ENCODE measurements at regions not wholly inside any gene's neighbourhood (a gene's known extent, or its start where the extent isn't known, plus 50 kb on each side); places are given as distances from the start of the nearest gene placed in this dataset.

DNA sequence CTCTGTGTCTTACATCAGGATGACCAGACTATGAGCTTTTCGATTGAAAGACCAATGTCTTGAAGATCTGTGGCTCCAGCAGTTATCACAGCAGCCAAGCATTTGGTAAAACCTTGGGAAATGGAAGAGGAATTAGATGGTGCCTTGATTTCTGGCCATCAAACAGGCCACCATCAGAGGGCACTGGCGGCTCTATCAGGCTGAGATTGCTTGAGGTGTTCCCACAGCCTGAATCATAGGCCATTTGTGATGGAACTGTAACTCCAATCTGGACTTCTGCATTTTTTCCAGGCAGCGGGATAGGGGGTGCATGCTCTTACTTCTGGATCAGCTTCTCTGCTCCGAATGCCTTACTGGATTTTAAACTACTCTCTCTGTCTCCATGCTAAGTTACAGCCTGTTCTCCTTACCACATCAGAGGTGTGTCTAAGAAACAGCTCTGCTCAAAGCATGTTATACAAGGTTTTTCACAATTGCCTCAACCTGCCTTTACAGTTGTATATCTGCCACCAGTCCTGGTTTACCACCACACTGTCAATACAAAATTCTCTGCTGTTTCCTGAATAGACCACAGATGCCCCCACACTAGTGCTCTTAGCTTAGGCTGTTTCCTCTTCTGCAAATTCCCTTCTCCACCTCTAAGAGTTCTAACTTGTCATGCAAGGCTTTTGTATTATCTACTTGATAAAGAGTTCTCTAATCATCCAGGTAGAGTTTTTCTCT, 180.9 kb downstream of the PTGER3 start:
- Histone ChIP-seq H3K4me1 (replicated peaks in 1 of 2) (no peaks in the 10 kb centered on the region), H3K36me3 (replicated peaks in 1 of 2) (no peaks in the 10 kb centered on the region), H3K9me3 (replicated peaks in 1 of 3) (no peaks in the 10 kb centered on the region), H3K4me3 (no peak overlapping the region), H3K27ac (no peak overlapping the region), H3K27me3 (no peaks in the 10 kb centered on the region)
- intact Hi-C loops (cut with DNase I) = loop anchor here in 1 of 2 donors (10.0 kb wide), 1 partner anchor 178 kb away; the partner anchor contains the start of gene PTGER3
- DNase-seq = peak; percentile 19 to 67 (median 37)
- TF ChIP-seq POLR2A (IDR thresholded peaks at IDR 0.05) = no peak
- TF ChIP-seq, protein P1, sequence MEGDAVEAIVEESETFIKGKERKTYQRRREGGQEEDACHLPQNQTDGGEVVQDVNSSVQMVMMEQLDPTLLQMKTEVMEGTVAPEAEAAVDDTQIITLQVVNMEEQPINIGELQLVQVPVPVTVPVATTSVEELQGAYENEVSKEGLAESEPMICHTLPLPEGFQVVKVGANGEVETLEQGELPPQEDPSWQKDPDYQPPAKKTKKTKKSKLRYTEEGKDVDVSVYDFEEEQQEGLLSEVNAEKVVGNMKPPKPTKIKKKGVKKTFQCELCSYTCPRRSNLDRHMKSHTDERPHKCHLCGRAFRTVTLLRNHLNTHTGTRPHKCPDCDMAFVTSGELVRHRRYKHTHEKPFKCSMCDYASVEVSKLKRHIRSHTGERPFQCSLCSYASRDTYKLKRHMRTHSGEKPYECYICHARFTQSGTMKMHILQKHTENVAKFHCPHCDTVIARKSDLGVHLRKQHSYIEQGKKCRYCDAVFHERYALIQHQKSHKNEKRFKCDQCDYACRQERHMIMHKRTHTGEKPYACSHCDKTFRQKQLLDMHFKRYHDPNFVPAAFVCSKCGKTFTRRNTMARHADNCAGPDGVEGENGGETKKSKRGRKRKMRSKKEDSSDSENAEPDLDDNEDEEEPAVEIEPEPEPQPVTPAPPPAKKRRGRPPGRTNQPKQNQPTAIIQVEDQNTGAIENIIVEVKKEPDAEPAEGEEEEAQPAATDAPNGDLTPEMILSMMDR (IDR thresholded peaks at IDR 0.05) = peak in 5 of 6 experiments; percentile 19 to 41 (median 29)
- WGBS, 4 donors = 61 to 82% (median 65%) methylated on average over 4 of the region's 4 CpGs

DNA sequence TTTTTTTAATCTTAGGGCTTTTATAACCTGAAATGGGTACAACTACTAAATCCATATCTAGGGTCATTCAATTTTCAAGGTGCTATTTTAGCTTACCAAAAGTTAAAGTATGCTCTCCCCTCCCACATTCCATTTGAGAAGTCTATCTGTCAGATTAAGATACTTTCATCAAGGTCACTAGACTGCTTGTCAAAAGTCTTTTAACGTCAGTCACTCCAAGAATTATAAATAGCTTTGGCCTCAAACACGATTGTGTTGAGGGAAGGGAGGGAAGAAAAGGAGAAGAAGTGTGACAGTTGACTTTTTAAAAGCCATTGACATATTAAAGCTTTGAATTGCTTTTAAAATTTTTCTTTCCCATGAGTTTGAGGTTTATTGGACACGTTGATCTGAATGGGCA, 175.8 kb downstream of the PTGER3 start:
- H3K4me1 ChIP-seq (replicated peaks in 1 of 2) = peaks cover 0 to 9% of the 10 kb centered on the region in 2 donors
- H3K27ac ChIP-seq = no peak overlapping the region
- WGBS, 4 donors = 37 to 54% (median 47%) methylated on average over 3 of the region's 3 CpGs
- intact Hi-C loops (cut with DNase I) = no loop called here
- no peak for DNase-seq
- no peaks in the 10 kb centered on the region for H3K9me3 ChIP-seq (replicated peaks in 1 of 3)
- H3K36me3 ChIP-seq (replicated peaks in 1 of 2) = no peaks in the 10 kb centered on the region
- H3K4me3 ChIP-seq = no peak overlapping the region
- TF ChIP-seq, protein P1 (IDR thresholded peaks at IDR 0.05) = no peak
- TF ChIP-seq POLR2A (IDR thresholded peaks at IDR 0.05) = no peak
- H3K27me3 ChIP-seq = no peaks in the 10 kb centered on the region

DNA sequence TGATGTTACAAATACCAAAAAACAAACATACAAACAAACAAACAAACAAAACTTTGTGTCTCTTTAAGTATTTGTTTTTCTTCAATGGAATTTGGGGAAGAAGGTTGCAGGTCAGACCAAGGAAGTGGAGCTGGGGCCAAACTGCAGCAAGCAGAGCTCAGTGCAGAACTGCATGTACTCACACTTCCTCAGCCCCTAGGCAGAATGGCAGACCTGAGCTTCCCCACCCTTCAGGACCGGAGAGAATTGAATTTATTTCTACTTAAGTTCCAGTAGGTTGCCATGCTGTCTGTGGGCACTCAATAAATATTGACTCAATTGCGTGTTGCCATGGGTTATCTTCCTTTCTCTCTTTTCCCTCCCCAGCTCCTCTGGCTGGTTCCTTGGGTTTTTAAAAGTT, 173.6 kb downstream of the PTGER3 start:
- peaks cover 0 to 9% of the 10 kb centered on the region in 2 donors for H3K4me1 ChIP-seq (replicated peaks in 1 of 2)
- TF ChIP-seq POLR2A (IDR thresholded peaks at IDR 0.05) = no peak
- TF ChIP-seq, protein P1 (IDR thresholded peaks at IDR 0.05) = no peak
- H3K36me3 ChIP-seq (replicated peaks in 1 of 2) = no peaks in the 10 kb centered on the region
- H3K27me3 ChIP-seq = no peaks in the 10 kb centered on the region
- peak in 1 of 7 donors; percentile 1 for DNase-seq
- intact Hi-C loops (cut with DNase I) = no loop called here
- no peaks in the 10 kb centered on the region for H3K9me3 ChIP-seq (replicated peaks in 1 of 3)
- 46 to 61% (median 57%) methylated on average over 2 of the region's 2 CpGs for WGBS, 4 donors
- H3K27ac ChIP-seq = no peak overlapping the region
- H3K4me3 ChIP-seq = no peak overlapping the region

GRCh38 chr1:70874818-70875217, 172.8 kb downstream of the PTGER3 start:
- TF ChIP-seq, protein P1 (IDR thresholded peaks at IDR 0.05) = no peak
- TF ChIP-seq POLR2A (IDR thresholded peaks at IDR 0.05) = no peak
- no peak overlapping the region for H3K4me3 ChIP-seq
- intact Hi-C loops (cut with DNase I) = no loop called here
- 83 to 95% (median 93%) methylated on average over 1 of the region's 1 CpG for WGBS, 4 donors
- H3K27me3 ChIP-seq = no peaks in the 10 kb centered on the region
- DNase-seq = no peak
- H3K4me1 ChIP-seq (replicated peaks in 1 of 2) = peaks cover 0 to 9% of the 10 kb centered on the region in 2 donors
- no peaks in the 10 kb centered on the region for H3K9me3 ChIP-seq (replicated peaks in 1 of 3)
- no peak overlapping the region for H3K27ac ChIP-seq
- H3K36me3 ChIP-seq (replicated peaks in 1 of 2) = no peaks in the 10 kb centered on the region

Measured in adrenal gland (tissue), 9 donors.